Cardiac muscle cell (in vitro differentiated cells and primary cell): ENCODE measurements at regions not wholly inside any gene's neighbourhood (a gene's known extent, or its start where the extent isn't known, plus 50 kb on each side); places are given as distances from the start of the nearest gene placed in this dataset.

Experiments used
- DNase-seq, 2 donors: peaks; one replicate each; pipeline versions ENCODE4 v3.0.0 to v3.0.0-alpha.2; 2010 to 2017; ENCODE audit warnings: low read depth in 1 of 2, low spot score in 1 of 2
- H3K27ac ChIP-seq: fragments of 200-600 bp; sonication (generic); 2 replicates; pipeline ENCODE4 v1.5.1; 2016
- H3K27me3 ChIP-seq: fragments of 200-600 bp; sonication (generic); 2 replicates; pipeline ENCODE4 v1.6.0; 2016; ENCODE audit warnings: control low read depth
- H3K36me3 ChIP-seq: fragments of 200-600 bp; sonication (generic); 2 replicates; pipeline ENCODE4 v1.5.1; 2016; ENCODE audit warnings: control low read depth
- H3K4me1 ChIP-seq: fragments of 200-600 bp; sonication (generic); 2 replicates; pipeline ENCODE4 v1.8.1; 2017; ENCODE audit warnings: low read depth, mild to moderate bottlenecking, mixed run types
- H3K4me3 ChIP-seq: fragments of 200-600 bp; sonication (generic); 2 replicates; pipeline ENCODE4 v1.5.1; 2016; ENCODE audit warnings: mild to moderate bottlenecking
- H3K9me3 ChIP-seq: fragments of 200-600 bp; sonication (generic); 2 replicates; pipeline ENCODE4 v1.5.1; 2017; ENCODE audit warnings: low read depth, mild to moderate bottlenecking, control low read depth
- TF ChIP-seq, protein P1 (sequence below): IDR thresholded peaks from 2 replicates; pipeline ENCODE4 v1.5.1; 2012; ENCODE audit warnings: low read depth, mild to moderate bottlenecking, low read length

DNA sequence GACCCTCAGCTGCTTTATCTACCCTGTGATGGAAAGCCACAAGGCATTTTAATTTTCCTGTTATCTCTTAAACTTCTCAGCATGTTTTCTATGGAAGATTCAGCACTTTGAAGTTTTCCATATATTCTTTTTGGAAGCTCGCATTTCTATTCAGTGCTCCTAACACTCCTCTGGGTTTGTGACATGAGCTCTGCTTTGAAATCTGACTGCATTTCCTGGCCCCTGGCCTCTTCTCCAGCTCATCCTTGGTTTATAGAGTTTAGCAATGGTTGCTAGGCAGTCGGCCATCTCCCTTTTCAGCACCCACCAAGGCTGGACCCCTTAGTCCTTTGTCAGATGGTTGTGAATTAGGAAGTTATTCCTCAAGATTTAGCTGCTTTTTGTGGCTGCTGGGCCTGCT is 150.6 kb downstream of the KCNA5 start:
- DNase-seq: no peak
- TF ChIP-seq, protein P1, sequence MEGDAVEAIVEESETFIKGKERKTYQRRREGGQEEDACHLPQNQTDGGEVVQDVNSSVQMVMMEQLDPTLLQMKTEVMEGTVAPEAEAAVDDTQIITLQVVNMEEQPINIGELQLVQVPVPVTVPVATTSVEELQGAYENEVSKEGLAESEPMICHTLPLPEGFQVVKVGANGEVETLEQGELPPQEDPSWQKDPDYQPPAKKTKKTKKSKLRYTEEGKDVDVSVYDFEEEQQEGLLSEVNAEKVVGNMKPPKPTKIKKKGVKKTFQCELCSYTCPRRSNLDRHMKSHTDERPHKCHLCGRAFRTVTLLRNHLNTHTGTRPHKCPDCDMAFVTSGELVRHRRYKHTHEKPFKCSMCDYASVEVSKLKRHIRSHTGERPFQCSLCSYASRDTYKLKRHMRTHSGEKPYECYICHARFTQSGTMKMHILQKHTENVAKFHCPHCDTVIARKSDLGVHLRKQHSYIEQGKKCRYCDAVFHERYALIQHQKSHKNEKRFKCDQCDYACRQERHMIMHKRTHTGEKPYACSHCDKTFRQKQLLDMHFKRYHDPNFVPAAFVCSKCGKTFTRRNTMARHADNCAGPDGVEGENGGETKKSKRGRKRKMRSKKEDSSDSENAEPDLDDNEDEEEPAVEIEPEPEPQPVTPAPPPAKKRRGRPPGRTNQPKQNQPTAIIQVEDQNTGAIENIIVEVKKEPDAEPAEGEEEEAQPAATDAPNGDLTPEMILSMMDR: no peak
- Histone ChIP-seq H3K9me3 (no peaks in the 10 kb centered on the region), H3K4me3 (no peak overlapping the region), H3K27me3 (no peaks in the 10 kb centered on the region), H3K27ac (no peak overlapping the region), H3K4me1 (no peaks in the 10 kb centered on the region), H3K36me3 (no peaks in the 10 kb centered on the region)

DNA sequence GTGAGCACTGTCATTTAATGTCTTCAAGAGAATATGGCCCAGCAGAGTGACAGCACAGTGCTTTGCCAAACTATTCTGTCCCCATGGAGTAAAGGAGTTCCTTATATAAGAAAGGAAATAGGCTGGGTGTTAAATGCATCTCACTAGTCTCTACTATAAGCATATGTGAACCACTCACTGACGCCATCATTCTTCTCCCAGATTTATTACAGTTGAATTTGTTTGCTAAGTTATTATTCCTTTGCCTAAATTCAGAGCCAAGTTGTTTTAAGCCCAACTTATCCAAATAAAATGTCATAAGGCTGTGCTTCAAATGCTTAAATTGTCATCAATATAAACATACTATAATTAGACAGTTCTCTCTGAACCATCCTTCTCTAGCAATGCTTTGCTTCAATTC is 151.6 kb downstream of the KCNA5 start:
- TF ChIP-seq, protein P1: no peak
- H3K4me1 ChIP-seq: no peaks in the 10 kb centered on the region
- H3K4me3 ChIP-seq: no peak overlapping the region
- no peak for DNase-seq
- H3K27ac ChIP-seq: no peak overlapping the region
- H3K9me3 ChIP-seq: no peaks in the 10 kb centered on the region
- no peaks in the 10 kb centered on the region for H3K36me3 ChIP-seq
- H3K27me3 ChIP-seq: no peaks in the 10 kb centered on the region

DNA sequence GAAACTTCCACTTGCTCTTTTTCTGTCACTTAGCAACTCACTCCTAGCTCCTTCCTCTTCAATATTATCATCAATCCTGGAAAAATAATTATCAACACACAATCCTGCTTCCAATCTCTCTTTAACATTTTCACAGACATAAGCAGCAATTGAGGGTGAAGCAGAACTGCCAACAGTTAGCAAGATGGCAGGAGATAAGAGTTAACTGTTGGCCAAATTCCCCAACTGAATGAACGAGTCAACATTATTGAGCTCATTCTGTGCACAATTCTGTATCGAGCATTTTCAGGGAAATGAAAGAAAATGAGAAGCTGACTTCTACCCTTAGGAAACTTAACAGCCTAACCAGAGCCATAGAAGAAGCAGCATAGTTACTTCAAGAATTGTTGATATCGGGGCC is 152.0 kb downstream of the KCNA5 start:
- TF ChIP-seq, protein P1: no peak
- Histone ChIP-seq H3K36me3 (no peaks in the 10 kb centered on the region), H3K4me3 (no peak overlapping the region), H3K9me3 (no peaks in the 10 kb centered on the region), H3K27ac (no peak overlapping the region), H3K4me1 (no peaks in the 10 kb centered on the region), H3K27me3 (no peaks in the 10 kb centered on the region)
- no peak for DNase-seq

DNA sequence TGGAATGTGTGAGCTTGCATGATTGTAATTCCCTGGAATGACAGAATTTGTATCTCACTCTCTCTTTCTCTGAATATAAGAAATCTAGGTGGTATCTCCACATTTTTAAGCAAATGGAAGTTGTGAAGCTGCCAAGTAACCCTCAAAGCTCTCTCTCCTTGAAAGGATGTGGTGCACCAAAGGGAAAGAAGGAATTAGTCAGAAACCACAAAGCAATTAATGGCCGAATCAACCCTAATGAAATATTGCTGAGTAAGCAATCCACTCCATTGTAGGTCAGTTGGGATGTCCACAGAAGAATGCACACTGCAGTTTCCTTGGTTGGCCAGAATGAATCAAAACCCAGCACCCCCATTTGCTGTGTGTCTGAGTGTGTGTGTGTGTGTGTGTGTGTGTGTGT is 153.5 kb downstream of the KCNA5 start:
- no peak overlapping the region for H3K27ac ChIP-seq
- no peak for DNase-seq
- no peaks in the 10 kb centered on the region for H3K36me3 ChIP-seq
- no peak overlapping the region for H3K4me3 ChIP-seq
- no peaks in the 10 kb centered on the region for H3K4me1 ChIP-seq
- H3K27me3 ChIP-seq: no peaks in the 10 kb centered on the region
- TF ChIP-seq, protein P1: no peak
- no peaks in the 10 kb centered on the region for H3K9me3 ChIP-seq

- Histone ChIP-seq H3K36me3 (no peaks in the 10 kb centered on the region), H3K4me3 (no peak overlapping the region), H3K9me3 (no peaks in the 10 kb centered on the region), H3K4me1 (no peaks in the 10 kb centered on the region), H3K27ac (no peak overlapping the region), H3K27me3 (no peaks in the 10 kb centered on the region)
- TF ChIP-seq, protein P1: no peak
- DNase-seq: no peak
These were observed 154.0 kb downstream of the KCNA5 start for GRCh38 chr12:5197656-5198055.
